ENCODE measurements at regions not wholly inside any gene's neighbourhood (a gene's known extent, or its start where the extent isn't known, plus 50 kb on each side); places are given as distances from the start of the nearest gene placed in this dataset.

DNA sequence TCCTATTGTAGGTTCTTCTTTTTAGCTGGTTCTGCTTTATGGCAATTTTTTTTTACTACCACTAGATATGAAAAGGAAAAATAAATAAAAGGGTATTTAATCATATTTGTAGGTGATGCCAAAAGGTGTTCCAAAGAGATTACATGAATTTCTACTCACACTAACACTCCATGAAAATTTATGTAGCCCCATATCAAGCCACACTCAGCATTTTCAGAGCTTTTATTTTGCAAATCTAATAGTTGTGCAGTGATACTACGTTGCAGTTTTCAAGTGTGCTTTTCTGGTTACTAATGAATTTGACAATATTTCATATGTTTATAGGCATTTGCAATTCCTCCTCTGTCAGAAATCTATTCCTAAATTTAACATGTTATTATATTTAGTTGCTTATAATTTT lies 363.9 kb upstream of the TMEFF2 start:
- no peak overlapping the region for H3K4me2 ChIP-seq (ENCODE audit: low read length)
- H3K79me2 ChIP-seq (ENCODE audit: insufficient read depth, low read length): no peaks in the 10 kb centered on the region
- no peaks in the 10 kb centered on the region for H3K36me3 Mint-ChIP-seq (ENCODE audit: low read depth, unreplicated experiment)
- no peaks in the 10 kb centered on the region for H3K9me3 Mint-ChIP-seq (ENCODE audit: unreplicated experiment)
- H3K9ac ChIP-seq (ENCODE audit: low read length): no peak overlapping the region
- H4K20me1 ChIP-seq (ENCODE audit: insufficient read depth, low read length): no peaks in the 10 kb centered on the region
- no peak overlapping the region for H2AFZ ChIP-seq (ENCODE audit: low read depth, low read length)
- peaks cover 2% of the 10 kb centered on the region for H3K4me1 Mint-ChIP-seq (ENCODE audit: low read depth, unreplicated experiment)
- H3K9me3 ChIP-seq (ENCODE audit: insufficient read depth, low read depth, low read length): no peaks in the 10 kb centered on the region
- no peak overlapping the region for H3K27ac ChIP-seq (ENCODE audit: low read depth, low read length)
- no peaks in the 10 kb centered on the region for H3K36me3 ChIP-seq (ENCODE audit: insufficient read depth, low read length)
- H3K27ac Mint-ChIP-seq (ENCODE audit: unreplicated experiment): no peak overlapping the region
- H3K27me3 ChIP-seq (ENCODE audit: insufficient read depth, low read length): no peaks in the 10 kb centered on the region
- no peak overlapping the region for H3K4me3 Mint-ChIP-seq (ENCODE audit: unreplicated experiment)
- no peaks in the 10 kb centered on the region for H3K27me3 Mint-ChIP-seq (ENCODE audit: low read depth, unreplicated experiment)
- FAIRE-seq (no peak), DNase-seq (ENCODE audit: low read depth) (no peak)
- H3K4me3 ChIP-seq (ENCODE audit: insufficient read depth, low read depth, low read length): no peak overlapping the region
- TF ChIP-seq, protein P1, sequence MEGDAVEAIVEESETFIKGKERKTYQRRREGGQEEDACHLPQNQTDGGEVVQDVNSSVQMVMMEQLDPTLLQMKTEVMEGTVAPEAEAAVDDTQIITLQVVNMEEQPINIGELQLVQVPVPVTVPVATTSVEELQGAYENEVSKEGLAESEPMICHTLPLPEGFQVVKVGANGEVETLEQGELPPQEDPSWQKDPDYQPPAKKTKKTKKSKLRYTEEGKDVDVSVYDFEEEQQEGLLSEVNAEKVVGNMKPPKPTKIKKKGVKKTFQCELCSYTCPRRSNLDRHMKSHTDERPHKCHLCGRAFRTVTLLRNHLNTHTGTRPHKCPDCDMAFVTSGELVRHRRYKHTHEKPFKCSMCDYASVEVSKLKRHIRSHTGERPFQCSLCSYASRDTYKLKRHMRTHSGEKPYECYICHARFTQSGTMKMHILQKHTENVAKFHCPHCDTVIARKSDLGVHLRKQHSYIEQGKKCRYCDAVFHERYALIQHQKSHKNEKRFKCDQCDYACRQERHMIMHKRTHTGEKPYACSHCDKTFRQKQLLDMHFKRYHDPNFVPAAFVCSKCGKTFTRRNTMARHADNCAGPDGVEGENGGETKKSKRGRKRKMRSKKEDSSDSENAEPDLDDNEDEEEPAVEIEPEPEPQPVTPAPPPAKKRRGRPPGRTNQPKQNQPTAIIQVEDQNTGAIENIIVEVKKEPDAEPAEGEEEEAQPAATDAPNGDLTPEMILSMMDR (IDR thresholded peaks at IDR 0.05; ENCODE audit: insufficient read depth, low read depth, low read length): no peak
- TF ChIP-seq EZH2 (IDR thresholded peaks at IDR 0.05; ENCODE audit: insufficient read depth, low read length): no peak
- no peaks in the 10 kb centered on the region for H3K4me1 ChIP-seq (ENCODE audit: insufficient read depth, low read length)

DNA sequence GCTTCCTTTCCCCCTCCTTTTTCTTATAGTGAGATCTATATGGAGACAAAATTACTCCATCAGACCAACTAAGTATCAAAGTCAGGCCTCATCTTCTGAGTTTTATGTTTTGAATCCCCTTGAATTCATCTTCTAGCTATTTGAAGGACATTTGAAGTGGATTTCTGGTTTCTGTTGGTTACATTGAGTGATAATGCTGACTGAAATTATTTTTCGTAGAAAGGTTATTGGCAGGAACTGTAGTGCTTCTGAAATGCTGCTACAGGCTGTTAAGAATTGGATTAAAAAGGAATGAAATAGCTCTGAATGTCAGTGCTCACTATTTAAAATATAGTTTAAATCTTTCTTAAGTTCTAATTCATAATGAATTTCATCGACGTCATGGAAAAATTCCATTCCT lies 361.0 kb upstream of the TMEFF2 start:
- H3K9me3 Mint-ChIP-seq (ENCODE audit: unreplicated experiment): no peaks in the 10 kb centered on the region
- TF ChIP-seq, protein P1 (IDR thresholded peaks at IDR 0.05; ENCODE audit: insufficient read depth, low read depth, low read length): no peak
- no peak for TF ChIP-seq EZH2 (IDR thresholded peaks at IDR 0.05; ENCODE audit: insufficient read depth, low read length)
- Histone ChIP-seq H3K27ac (ENCODE audit: low read depth, low read length) (no peak overlapping the region), H2AFZ (ENCODE audit: low read depth, low read length) (no peak overlapping the region), H3K4me1 (ENCODE audit: insufficient read depth, low read length) (no peaks in the 10 kb centered on the region), H3K9ac (ENCODE audit: low read length) (no peak overlapping the region), H3K27me3 (ENCODE audit: insufficient read depth, low read length) (no peaks in the 10 kb centered on the region), H3K79me2 (ENCODE audit: insufficient read depth, low read length) (no peaks in the 10 kb centered on the region), H3K4me3 (ENCODE audit: insufficient read depth, low read depth, low read length) (no peak overlapping the region), H3K9me3 (ENCODE audit: insufficient read depth, low read depth, low read length) (no peaks in the 10 kb centered on the region), H3K4me2 (ENCODE audit: low read length) (no peak overlapping the region), H3K36me3 (ENCODE audit: insufficient read depth, low read length) (no peaks in the 10 kb centered on the region), H4K20me1 (ENCODE audit: insufficient read depth, low read length) (no peaks in the 10 kb centered on the region)
- H3K27me3 Mint-ChIP-seq (ENCODE audit: low read depth, unreplicated experiment): no peaks in the 10 kb centered on the region
- H3K36me3 Mint-ChIP-seq (ENCODE audit: low read depth, unreplicated experiment): no peaks in the 10 kb centered on the region
- no peak overlapping the region for H3K4me3 Mint-ChIP-seq (ENCODE audit: unreplicated experiment)
- peaks cover 2% of the 10 kb centered on the region for H3K4me1 Mint-ChIP-seq (ENCODE audit: low read depth, unreplicated experiment)
- FAIRE-seq: no peak
- DNase-seq (ENCODE audit: low read depth): no peak
- no peak overlapping the region for H3K27ac Mint-ChIP-seq (ENCODE audit: unreplicated experiment)

DNA sequence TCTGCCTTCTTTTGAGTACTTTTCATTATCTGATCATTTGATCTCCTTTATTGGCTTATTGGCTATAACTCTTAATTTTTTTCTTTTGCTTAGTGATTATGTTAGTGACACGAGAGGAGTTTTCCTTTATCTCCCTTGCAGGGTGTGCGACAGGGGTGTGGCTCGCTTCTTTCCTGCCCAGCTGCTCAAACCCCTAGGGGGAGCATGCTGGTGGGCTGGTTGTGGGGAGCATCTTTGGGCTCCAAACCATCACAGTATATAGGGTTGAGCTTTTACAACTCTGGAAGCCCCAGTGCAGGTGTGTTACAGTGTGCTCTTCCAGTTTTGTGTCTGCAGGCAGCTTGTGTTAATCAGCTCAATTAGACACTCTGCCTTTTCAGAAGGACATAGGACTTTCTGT lies 357.0 kb upstream of the TMEFF2 start:
- H3K27me3 ChIP-seq (ENCODE audit: insufficient read depth, low read length): no peaks in the 10 kb centered on the region
- Mint-ChIP-seq H3K9me3 (ENCODE audit: unreplicated experiment) (no peaks in the 10 kb centered on the region), H3K4me1 (ENCODE audit: low read depth, unreplicated experiment) (no peaks in the 10 kb centered on the region), H3K36me3 (ENCODE audit: low read depth, unreplicated experiment) (no peaks in the 10 kb centered on the region), H3K27ac (ENCODE audit: unreplicated experiment) (no peak overlapping the region), H3K27me3 (ENCODE audit: low read depth, unreplicated experiment) (no peaks in the 10 kb centered on the region), H3K4me3 (ENCODE audit: unreplicated experiment) (no peak overlapping the region)
- H3K4me1 ChIP-seq (ENCODE audit: insufficient read depth, low read length): no peaks in the 10 kb centered on the region
- H3K9ac ChIP-seq (ENCODE audit: low read length): no peak overlapping the region
- no peak overlapping the region for H3K4me2 ChIP-seq (ENCODE audit: low read length)
- H3K4me3 ChIP-seq (ENCODE audit: insufficient read depth, low read depth, low read length): no peak overlapping the region
- no peak for FAIRE-seq
- no peaks in the 10 kb centered on the region for H3K36me3 ChIP-seq (ENCODE audit: insufficient read depth, low read length)
- H3K27ac ChIP-seq (ENCODE audit: low read depth, low read length): no peak overlapping the region
- DNase-seq (ENCODE audit: low read depth): no peak
- TF ChIP-seq, protein P1 (IDR thresholded peaks at IDR 0.05; ENCODE audit: insufficient read depth, low read depth, low read length): no peak
- H2AFZ ChIP-seq (ENCODE audit: low read depth, low read length): no peak overlapping the region
- H4K20me1 ChIP-seq (ENCODE audit: insufficient read depth, low read length): no peaks in the 10 kb centered on the region
- no peaks in the 10 kb centered on the region for H3K9me3 ChIP-seq (ENCODE audit: insufficient read depth, low read depth, low read length)
- H3K79me2 ChIP-seq (ENCODE audit: insufficient read depth, low read length): no peaks in the 10 kb centered on the region
